ENCODE measurements at regions not wholly inside any gene's neighbourhood (a gene's known extent, or its start where the extent isn't known, plus 50 kb on each side); places are given as distances from the start of the nearest gene placed in this dataset.
"Not testable (repeated sequence)": the region's sequence is repeated elsewhere in the genome, so short reads cannot be mapped to it uniquely, and the experiment has no call there.

DNA sequence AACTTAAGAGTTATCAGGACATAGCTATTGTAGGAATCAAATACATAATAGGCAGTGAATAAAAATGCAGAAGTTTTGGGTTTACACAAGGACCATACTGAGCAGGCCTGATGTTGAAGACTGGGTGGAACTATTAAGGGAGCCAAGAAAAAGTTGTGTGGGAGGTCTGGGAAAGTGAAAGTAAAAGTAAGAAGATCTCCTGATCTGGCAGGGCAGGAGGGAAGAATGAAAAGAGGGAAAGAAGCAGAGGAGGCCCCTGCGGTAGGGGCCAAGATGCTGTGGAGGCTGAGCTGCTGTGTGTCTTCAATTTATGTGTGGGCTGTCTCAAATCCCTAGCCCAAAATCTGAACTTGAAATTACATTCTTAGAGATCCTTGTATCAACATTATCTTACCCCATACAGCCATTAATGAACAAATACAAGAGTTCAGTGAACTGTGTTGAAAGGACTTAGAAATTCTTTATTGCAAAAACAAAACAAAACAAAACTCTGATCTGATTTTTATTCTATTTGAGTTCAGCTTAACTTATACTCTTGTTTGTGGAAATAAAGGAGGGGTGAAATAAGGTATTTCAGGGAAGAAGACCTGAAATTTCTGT is 1183.8 kb downstream of the HACE1 start:
- DNase-seq (ENCODE audit: low read depth), result no peak

DNA sequence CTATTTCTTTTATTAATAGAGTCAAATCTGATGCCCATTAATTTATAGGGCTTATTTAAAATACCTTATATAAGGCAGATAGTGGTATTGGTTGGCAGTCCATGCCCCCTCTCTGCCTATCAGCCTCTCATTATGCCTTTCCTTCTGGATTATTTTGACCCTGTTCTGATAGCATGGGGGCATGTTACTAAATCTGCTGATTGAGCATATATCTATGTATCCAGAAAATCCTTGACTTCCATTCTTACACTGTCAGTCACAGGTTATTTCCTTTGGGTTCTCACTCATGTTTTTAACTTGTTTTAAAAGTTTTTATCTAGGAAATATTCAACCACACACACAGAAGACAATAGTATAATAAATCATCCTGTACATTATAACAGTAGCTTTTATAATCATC is 1184.9 kb downstream of the HACE1 start:
- no peak for DNase-seq (ENCODE audit: low read depth)

DNA sequence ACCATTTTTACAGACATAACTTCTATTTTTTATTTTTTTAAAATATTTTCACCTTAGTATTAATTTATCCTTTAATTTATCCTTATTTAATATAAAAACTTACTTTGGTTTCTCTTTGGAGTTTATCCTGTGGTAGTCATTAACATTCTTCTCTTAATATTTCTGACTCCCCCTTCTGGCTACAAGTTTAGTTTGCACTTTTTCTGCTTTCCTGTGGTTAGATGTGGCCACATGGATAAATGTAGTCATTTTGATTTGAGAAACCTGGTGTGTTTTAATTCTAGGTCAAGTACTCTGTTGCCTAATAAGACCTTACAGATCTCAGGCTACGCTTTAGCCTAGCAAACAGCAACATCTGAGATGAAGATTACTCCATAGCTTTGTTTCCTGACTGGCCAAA is 1187.5 kb downstream of the HACE1 start:
- no peak for DNase-seq (ENCODE audit: low read depth)

DNA sequence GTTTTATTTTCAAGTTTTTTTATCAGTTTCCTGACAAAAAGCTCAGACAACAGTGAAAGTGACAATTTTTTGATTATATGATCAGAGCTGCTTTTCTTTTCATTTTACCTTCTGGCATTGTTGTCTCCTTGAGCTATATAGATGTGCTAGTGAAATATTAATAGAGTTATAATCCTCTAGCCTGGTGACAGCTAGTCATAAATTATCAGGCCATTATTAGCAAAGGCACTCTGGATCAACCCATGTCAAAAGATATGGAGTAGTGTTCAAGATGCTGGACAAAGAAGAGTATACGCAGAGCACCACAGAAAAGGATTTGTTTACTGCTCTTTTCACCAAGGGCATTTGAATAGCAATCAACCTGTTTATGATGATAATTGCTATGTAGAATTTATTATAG is 1230.1 kb downstream of the HACE1 start:
- no peak for DNase-seq (ENCODE audit: low read depth)

DNA sequence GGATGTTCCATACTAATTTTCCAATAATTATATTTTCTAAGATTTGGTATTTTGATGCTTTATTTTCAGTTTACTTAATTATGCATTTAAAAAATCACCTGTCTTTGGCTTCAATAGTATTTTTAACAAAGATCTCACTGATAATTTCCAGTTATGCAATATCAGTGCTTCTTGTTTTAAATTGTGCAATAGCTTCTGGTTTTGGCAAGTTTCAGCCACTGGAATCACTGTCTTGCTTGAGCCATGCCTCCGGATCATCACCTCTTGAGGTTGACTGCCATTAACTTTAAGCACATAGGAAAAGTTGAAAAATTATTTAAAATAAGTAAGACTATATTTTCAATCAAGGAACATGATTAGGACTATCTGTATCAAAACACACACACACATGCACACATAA is 1242.1 kb downstream of the HACE1 start:
- no peak for DNase-seq (ENCODE audit: low read depth)

DNA sequence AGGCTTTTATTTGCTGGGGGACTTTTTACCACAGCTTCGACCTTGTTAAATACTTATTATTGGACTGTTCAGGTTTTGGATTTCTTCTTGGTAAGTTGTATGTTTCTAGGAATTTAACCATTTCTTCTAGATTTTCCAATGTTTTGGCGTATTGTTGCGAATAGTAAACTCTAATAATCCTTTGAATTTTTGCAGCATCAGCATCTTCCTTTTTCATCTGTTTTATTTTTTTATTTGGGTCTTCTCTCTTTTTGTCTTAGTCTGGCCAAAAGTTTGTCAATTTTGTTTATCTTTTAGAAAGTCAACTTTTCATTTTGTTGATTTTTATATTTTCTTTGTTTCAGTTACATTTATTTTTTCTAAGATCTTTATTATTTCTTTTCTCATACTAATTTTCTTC is 1272.0 kb downstream of the HACE1 start:
- DNase-seq (ENCODE audit: low read depth), result no peak

DNA sequence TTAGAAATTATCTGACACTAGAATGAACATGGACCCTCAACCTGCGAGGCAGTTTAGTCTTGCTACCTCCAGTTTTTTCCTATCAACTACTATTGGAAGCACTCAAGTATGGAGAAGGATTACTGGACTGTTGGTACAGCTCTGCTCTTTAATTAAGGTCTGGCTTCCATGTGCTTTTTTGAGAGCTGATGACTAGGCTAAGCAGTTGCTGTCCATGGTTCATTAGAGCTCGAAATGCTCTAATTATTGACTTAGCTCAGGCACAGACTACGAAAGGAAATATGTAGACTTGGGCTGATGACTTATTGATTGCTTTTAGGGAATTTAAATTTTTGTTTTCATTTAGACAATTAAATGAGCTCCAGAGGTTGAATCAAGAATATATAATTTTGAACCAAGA is 1281.6 kb downstream of the HACE1 start:
- DNase-seq (ENCODE audit: low read depth), result no peak

DNA sequence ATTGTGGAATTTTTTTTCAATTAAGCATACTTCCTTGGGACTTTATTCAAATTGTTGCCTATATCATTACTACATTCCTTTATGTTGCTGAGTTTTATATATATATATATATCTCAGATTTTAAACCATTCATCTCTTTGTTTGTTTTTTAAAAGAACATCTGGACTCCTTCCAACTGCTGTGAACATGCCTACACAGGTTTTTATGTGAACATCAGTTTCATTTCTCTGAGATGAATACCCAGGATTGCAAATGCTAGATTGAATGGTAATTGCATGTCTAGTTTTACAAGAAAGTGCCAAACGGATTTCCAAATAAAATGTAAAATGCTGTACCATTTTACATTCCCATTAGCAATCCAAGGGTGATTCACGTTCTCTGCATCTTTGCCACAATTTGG is 1289.3 kb downstream of the HACE1 start:
- no peak for DNase-seq (ENCODE audit: low read depth)

DNA sequence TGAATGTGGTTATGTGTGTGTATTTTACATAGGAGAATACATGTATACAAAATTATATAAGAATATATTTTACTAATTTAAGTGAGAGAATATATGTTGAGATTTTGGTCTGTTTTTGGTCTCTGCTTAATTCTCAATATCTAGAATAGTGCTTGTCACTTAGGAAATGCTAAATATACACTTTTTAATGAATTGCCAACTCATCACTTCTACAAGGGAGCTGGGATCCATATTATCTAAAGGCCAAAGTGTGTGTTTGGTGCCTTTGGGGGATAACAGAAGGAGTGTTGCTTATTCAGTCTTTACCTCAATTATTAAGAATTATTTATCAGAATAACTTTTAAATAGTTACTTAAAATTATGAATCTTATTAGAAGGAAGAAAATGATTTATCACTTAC is 1304.8 kb downstream of the HACE1 start:
- no peak for DNase-seq (ENCODE audit: low read depth)

DNA sequence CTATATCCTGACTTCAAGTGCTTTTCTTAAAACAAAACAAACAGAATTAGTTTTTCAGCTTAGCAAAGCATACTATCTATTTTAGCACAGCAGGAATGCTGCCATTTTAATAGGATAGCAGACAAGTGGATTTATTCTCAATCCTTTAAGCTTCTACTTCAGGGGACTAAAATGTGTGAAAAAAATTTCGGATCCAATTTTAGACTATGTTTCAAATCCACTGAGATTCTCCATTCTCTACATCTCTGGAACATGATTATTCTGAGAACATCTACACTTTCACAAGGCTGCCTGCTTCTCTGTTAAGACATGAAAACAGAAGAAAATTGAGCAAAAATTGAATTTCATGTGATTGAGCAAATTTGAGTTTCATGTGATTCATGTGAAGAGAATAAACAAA is 1321.3 kb downstream of the HACE1 start:
- DNase-seq (ENCODE audit: low read depth), result no peak

DNA sequence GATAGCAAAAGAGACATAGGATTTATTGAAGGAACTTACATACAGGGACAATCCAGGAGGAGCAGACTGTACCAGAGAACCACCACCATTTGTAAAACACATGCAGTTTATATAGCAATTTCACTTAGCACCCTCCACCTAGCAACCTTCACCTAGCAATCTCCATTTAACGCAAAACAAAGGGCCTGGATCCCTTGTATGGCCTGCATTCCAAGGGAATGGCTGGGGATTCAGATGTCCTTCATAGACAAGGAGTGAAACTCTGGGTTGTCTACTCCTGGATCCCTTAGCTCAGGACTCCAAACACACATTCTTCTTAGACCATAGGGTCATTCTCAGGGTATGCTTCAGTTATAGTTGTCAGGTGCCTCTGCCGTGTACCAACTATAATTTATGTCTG is 1324.9 kb downstream of the HACE1 start:
- DNase-seq (ENCODE audit: low read depth), result no peak

DNA sequence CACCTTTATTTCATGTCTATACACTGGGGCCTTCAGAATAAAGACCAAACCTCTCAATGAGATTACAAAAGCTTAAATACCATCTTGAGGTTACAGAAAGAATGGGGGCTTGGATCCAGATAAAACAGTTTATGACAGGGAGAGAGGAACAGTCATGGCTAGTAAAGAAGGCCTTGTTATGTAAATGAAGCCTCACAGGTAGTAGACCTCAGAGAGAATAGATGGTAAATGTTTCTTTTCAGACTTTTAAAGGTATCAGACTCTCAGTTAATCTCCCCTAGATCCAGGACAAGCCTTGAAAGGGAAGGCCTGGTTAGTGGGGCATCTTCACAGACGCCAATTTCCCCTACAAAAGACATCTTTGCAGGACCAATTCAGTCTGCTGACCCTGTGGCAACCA is 1325.6 kb downstream of the HACE1 start:
- DNase-seq (ENCODE audit: low read depth), result no peak

DNA sequence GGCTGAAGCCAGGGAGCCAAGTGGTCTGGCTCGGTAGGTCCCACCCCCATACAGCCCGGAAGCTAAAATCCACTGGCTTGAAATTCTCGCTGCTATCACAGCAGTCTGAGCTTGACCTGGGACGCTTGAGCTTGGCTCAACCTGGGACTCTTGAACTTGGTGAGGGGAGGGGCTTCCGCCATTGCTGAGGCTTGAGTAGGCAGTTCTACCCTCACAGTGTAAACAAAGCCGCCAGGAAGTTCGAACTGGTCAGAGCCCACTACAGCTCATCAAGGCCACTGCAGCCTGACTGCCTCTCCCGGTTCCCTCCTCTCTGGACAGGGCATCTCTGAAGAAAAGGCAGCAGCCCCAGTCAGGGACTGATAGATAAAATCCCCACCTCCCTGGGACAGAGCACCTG is 1337.7 kb downstream of the HACE1 start:
- no peak for DNase-seq (ENCODE audit: low read depth)

DNA sequence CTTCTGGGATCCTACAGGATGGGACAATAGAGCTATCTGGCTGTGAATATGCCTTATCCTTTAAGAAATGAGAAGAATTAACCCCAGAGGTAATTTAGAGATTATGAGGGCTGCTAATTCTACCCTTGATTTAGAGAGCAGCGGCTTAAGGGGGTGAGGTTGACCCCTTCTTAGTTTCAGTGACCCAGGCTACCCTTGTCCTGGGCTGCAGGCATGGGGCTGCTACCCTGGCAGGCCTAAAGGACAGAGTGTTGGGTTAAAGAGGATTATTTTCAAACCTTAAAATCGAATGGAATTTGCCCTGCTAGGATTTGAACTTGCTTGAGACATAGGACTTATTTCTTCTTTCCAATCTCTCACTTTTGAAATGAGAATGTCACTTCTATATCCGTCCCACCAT is 1343.4 kb downstream of the HACE1 start:
- no peak for DNase-seq (ENCODE audit: low read depth)

DNA sequence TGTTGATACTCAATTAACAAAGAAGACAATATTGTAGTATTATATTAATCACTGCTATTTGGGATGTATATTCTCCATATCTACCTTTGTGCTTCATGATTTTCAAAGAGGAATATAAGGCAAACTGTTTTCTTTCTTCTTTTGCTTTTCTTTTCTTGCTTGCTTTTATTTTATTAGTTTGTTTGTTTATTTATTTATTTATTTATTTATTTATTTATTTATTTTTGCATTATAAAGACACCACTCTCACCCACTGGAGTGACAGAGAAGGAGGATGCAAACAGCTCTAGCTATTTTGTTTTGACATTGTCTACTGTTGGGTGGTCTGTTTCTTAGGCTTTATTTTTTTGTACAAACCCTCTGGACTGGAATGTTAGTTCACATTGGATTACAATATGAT is 1352.7 kb downstream of the HACE1 start:
- DNase-seq (ENCODE audit: low read depth), result no peak

DNA sequence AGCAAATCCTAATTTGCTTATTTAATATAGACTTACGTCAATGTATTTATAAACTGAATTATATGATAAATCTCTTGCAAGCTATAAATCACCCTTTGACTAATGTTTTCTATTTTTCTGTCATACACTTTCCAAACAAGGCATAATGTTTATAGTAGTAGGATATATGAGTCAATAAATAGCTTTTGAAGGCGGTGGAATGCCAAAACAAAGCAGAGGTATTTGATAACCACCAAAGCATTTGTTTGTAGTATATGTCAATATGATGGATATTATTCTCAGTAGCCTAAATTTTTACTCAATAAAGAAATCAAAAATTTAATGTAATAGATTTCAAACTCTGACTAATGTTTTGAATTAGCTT is 1354.6 kb downstream of the HACE1 start:
- no peak for DNase-seq (ENCODE audit: low read depth)

DNA sequence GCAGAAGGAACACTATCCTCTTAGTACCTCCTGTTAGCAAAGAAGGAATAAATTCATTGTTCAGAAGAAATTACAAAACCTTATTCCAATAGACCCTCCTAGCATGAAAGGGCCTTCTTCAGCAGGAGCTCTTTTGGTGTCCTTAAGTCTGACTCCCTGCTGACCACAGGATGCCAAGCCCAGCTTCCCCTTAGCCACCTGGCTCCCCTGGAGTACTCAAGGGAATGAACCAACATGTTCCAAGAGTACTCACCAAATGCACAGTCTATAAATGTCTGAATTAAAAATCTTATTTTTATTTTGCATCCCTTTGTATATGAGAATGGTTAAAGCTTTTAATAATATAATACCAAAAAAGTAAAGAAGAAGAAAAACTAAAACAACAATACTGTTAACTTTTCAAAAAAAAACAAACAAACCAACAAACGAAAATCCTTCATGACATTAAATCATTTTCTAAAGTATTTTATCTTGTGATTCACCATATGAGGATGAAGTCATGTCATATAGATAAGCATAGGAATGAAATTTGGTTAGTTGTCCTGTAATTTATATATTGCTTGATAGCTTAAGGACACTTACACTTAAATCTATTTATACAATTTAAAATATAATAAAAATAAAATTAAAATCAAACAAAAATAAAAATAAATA is 1355.1 kb downstream of the HACE1 start:
- DNase-seq (ENCODE audit: low read depth), result no peak

DNA sequence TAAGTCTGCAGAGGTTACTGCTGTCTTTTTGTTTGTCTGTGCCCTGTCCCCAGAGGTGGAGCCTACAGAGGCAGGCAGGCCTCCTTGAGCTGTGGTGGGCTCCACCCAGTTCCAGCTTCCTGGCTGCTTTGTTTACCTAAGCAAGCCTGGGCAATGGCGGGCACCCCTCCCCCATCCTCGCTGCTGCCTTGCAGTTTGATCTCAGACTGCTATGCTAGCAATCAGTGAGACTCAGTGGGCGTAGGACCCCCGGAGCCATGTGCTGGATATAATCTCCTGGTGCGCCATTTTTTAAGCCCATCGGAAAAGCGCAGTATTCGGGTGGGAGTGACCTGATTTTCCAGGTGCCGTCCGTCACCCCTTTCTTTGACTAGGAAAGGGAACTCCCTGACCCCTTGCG is 1363.1 kb downstream of the HACE1 start:
- DNase-seq (ENCODE audit: low read depth), result not testable (repeated sequence)

DNA sequence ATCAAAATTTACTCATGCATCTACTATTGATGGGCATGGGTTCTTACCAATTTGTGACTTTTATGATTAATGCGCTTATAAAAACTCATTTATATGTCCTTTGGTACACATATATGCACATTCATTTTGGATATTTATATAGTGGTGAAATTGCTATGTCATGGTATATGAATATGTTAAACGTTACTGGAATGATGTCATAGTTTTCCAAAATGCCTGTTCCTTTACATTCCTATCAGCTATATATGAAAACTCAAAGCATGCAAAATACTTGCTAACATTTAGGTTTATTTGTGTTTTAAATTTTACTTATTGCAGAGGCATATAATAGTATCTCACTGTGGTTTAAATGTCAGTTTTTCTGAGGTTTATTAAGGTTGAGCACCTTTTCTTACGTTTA is 1403.1 kb downstream of the HACE1 start:
- DNase-seq (ENCODE audit: low read depth), result no peak

DNA sequence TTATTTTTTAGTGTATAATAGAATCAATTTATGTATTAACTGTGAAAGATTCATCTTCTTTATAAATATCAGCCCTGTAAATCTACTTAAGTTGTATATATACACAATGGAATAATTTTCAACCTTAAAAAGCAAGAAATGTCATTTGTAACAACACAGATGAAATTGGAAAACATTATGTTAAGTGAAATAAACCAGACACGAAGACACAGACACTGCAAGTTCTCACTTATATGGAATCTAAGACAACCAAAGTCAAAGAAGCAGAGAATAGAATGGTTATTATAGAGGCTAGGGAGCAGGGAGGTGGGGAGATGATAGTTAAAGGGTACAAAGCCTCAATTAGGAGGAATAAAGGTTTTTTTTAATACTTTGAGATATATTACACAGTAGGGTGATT is 1404.4 kb downstream of the HACE1 start:
- DNase-seq (ENCODE audit: low read depth), result no peak

DNA sequence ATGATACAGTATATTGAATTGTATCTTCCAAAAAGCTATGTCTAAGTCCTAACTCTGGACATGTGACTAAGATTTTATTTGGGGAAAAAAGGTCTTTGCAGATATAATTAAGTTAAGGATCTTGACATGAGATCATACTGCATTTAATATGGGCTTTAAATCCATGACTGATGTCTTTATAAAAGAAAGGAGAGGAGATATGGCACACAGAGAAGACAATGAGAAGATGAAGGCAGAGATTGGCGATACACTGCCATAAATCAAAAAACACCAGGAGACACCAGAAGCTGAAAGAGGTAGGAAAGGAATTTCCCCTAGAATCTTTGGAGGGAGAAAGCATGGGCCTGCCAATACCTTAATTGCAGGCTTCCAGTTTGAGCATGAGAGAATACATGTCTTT is 1450.2 kb downstream of the HACE1 start:
- DNase-seq (ENCODE audit: low read depth), result no peak

DNA sequence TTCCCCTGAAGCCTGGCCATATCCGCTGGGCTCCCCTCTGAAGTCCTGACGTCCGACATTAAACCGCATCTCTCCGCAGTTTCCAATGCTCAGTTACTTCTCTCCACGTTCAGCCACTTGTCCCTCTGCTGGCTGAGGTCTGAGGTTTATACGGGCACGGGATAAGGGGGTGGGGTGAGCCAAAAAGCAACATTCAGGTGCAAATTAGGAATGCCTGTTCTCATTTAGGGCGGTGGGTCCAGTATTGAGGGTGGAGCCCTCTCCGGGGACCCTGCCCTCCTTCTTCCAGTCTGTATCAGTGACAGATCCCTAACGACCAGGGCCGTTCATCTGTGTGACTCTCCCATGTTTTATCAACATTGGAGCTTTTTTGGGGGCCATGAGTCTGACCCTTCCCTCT is 1454.4 kb downstream of the HACE1 start:
- DNase-seq (ENCODE audit: low read depth), result no peak

DNA sequence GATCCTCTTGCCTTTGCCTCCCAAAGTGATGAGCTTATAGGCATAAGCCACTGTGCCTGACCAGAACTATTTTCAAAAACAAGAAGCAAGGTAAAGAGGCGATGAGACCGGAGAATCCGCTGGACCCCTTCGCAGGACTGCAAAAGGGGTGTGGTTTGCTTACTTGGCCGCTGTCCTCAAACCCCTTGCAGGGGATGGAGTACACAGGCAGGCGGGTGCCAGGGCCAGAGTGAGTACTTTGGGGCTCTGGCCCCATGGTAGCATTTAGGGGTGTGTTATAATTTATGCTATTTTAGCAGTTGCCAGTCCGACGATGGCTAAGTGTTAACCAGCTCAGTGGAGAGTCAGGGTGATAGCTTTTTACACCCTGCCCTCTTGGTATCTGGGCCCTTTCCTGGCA is 1454.9 kb downstream of the HACE1 start:
- no peak for DNase-seq (ENCODE audit: low read depth)

DNA sequence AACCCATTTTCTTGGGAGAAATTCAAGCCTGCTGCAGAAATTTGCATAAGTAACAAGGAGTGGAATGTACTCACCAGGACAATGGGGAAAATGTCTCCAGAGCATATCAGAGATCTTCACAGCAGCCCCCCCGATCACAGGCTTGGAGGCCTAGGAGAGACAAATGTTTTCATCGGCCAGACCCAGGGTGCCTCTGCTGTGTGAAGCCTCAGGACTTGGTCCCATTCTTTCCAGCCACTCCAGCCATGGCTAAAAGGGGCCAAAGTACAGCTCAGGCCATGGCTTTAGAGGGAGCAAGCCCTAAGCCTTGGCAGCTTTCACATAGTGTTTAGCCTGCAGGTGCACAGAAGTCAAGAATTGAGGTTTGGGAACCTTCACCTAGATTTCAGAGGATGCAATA is 1463.0 kb downstream of the HACE1 start:
- no peak for DNase-seq (ENCODE audit: low read depth)
